Activated CD8-positive, alpha-beta T cell treated with anti-CD3 and anti-CD28 coated beads for 36 hours (primary cell): ENCODE measurements at regions not wholly inside any gene's neighbourhood (a gene's known extent, or its start where the extent isn't known, plus 50 kb on each side); places are given as distances from the start of the nearest gene placed in this dataset.

Experiments
- ATAC-seq: fragments of 200-7000 bp; cut with Tn5 transposase; one replicate; pipeline ENCODE4 v1.10.0; 2021; ENCODE audit warnings: mild to moderate bottlenecking, moderate library complexity
- CTCF ChIA-PET: fragments of 350-600 bp; sonication (Branson Sonifier 250); formaldehyde crosslinking; loops from one replicate; lab custom pipeline; 2021; ENCODE audit warnings: antibody characterized with exemption; lab: Charles Lee
- POLR2A ChIA-PET: fragments of 350-600 bp; sonication (Branson Sonifier 250); formaldehyde crosslinking; loops from one replicate; lab custom pipeline; 2021; ENCODE audit warnings: antibody characterized with exemption; lab: Charles Lee
- DNase-seq: peaks from one replicate; pipeline ENCODE4 v3.0.0-alpha.2; 2020
- H3K27ac Mint-ChIP-seq: one replicate; pipeline ENCODE4 v1.8.0; 2021; ENCODE audit warnings: mild to moderate bottlenecking, mixed read lengths
- H3K27me3 Mint-ChIP-seq: one replicate; pipeline ENCODE4 v1.8.0; 2021; ENCODE audit warnings: mixed read lengths
- H3K36me3 Mint-ChIP-seq: one replicate; pipeline ENCODE4 v1.8.0; 2021; ENCODE audit warnings: low read depth, mixed read lengths
- H3K4me1 Mint-ChIP-seq: one replicate; pipeline ENCODE4 v1.8.0; 2021; ENCODE audit warnings: low read depth, mixed read lengths
- H3K4me3 Mint-ChIP-seq: one replicate; pipeline ENCODE4 v1.8.0; 2021; ENCODE audit warnings: mild to moderate bottlenecking, moderate library complexity, mixed read lengths
- H3K9me3 Mint-ChIP-seq: one replicate; pipeline ENCODE4 v1.8.0; 2021; ENCODE audit warnings: mixed read lengths
- intact Hi-C: fragments of 100-400 bp; cut with micrococcal nuclease; formaldehyde crosslinking; loops from one replicate; pipeline ENCODE4 v1.10.0; 2022
- TF ChIP-seq, protein P1 (sequence below): fragments of 200-600 bp; IDR thresholded peaks from one replicate; pipeline ENCODE4 v1.8.0; 2022; ENCODE audit warnings: antibody characterized with exemption, mild to moderate bottlenecking

DNA sequence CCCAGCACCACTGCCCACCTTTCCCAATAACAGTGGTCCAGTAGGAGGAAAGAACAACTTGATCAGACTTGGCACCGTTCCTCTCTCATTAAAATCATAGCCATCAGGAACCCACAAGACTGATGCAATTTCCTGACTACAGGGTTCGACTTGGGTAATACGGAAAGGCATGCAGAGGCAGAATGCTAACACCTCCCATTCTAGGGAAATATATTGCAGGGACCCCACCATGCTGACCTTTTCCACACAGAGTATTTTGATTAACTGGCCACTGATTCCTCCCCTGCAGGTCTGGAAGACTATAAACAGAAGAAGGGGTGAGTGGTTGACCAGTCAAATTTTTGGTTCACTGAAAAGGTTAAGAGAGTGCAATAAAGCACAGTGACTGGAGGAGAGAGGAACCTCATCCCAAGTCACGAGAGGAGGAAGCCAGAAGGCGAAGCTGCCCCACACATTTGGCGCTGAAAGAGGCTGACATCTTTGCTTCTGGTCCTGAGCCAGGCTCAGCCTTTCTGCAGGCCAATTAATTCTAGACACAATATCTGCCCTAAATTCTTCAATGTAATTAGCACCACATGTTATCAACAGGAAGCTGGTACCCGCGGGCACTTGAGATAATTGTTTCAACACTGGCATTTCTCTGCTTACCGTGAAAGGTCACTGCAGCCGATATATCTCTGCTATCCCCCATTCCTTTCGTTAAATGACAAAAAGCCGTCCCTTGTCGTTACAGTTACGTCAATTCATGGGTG is 64.7 kb upstream of the SPOCK1 start:
- ATAC-seq (no peak), DNase-seq (no peak)
- POLR2A ChIA-PET: no interaction called here
- Mint-ChIP-seq H3K27ac (no peak overlapping the region), H3K9me3 (no peaks in the 10 kb centered on the region), H3K36me3 (no peaks in the 10 kb centered on the region), H3K4me3 (no peak overlapping the region), H3K4me1 (no peaks in the 10 kb centered on the region), H3K27me3 (peaks cover 13% of the 10 kb centered on the region)
- TF ChIP-seq, protein P1, sequence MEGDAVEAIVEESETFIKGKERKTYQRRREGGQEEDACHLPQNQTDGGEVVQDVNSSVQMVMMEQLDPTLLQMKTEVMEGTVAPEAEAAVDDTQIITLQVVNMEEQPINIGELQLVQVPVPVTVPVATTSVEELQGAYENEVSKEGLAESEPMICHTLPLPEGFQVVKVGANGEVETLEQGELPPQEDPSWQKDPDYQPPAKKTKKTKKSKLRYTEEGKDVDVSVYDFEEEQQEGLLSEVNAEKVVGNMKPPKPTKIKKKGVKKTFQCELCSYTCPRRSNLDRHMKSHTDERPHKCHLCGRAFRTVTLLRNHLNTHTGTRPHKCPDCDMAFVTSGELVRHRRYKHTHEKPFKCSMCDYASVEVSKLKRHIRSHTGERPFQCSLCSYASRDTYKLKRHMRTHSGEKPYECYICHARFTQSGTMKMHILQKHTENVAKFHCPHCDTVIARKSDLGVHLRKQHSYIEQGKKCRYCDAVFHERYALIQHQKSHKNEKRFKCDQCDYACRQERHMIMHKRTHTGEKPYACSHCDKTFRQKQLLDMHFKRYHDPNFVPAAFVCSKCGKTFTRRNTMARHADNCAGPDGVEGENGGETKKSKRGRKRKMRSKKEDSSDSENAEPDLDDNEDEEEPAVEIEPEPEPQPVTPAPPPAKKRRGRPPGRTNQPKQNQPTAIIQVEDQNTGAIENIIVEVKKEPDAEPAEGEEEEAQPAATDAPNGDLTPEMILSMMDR: no peak
- intact Hi-C loops: no loop called here
- CTCF ChIA-PET: no interaction called here

- TF ChIP-seq, protein P1: no peak
- CTCF ChIA-PET: no interaction called here
- Mint-ChIP-seq H3K27ac (no peak overlapping the region), H3K27me3 (peaks cover 15% of the 10 kb centered on the region), H3K36me3 (no peaks in the 10 kb centered on the region), H3K4me3 (no peak overlapping the region), H3K4me1 (no peaks in the 10 kb centered on the region), H3K9me3 (no peaks in the 10 kb centered on the region)
- intact Hi-C loops: no loop called here
- POLR2A ChIA-PET: no interaction called here
- ATAC-seq: no peak
- DNase-seq: no peak
These were observed 64.1 kb upstream of the SPOCK1 start for GRCh38 chr5:137563301-137563645.

DNA sequence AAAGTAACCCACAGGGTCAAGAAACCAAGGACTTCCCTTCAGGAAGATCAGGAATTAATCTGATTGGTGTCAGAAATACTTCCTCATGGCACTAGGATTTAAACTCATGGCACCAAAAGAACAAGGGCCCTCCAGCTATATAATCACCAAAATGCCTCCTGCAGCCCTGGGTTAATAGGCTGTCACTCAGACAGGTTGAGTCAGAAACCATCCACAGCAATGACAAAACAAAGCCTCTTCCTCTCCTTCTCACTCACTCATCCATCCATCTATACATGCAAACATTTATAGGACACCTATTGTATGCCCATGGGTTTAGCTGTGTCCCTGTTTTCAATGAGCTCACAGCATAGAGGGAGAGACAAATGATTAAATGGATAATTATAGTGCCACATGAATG is 62.5 kb upstream of the SPOCK1 start:
- Mint-ChIP-seq H3K4me1 (no peaks in the 10 kb centered on the region), H3K9me3 (no peaks in the 10 kb centered on the region), H3K4me3 (no peak overlapping the region), H3K36me3 (no peaks in the 10 kb centered on the region), H3K27me3 (peaks cover 18% of the 10 kb centered on the region), H3K27ac (no peak overlapping the region)
- CTCF ChIA-PET: no interaction called here
- intact Hi-C loops: no loop called here
- DNase-seq (no peak), ATAC-seq (no peak)
- TF ChIP-seq, protein P1: no peak
- POLR2A ChIA-PET: no interaction called here

DNA sequence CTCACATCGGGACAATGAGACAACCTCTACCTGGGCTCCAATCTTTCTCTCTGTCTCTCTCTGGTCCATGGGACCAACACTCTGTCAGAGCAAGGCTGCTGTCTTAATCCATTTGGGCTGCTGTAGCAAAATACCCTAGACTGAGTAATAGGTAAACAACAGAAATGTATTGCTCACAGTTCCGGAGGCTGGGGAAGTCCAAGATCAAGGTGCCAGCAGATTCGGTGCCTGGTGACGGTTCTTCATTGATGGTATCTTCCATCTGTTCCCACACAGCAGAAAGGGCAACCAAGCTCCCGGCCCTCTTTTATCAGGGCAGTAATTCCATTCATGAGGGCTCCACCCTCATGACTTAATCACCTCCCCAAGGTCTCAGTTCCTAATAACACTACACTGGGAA is 61.3 kb upstream of the SPOCK1 start:
- ChIA-PET CTCF (no interaction called here), POLR2A (interaction anchor here (0.5 kb wide), 1 partner anchor 177 kb away, joined by 3 read pairs; no protein-coding TSS in a partner anchor)
- H3K27ac Mint-ChIP-seq: no peak overlapping the region
- no peak for ATAC-seq
- H3K4me1 Mint-ChIP-seq: no peaks in the 10 kb centered on the region
- intact Hi-C loops: no loop called here
- no peaks in the 10 kb centered on the region for H3K36me3 Mint-ChIP-seq
- H3K9me3 Mint-ChIP-seq: no peaks in the 10 kb centered on the region
- DNase-seq: no peak
- no peak overlapping the region for H3K4me3 Mint-ChIP-seq
- TF ChIP-seq, protein P1: no peak
- peaks cover 12% of the 10 kb centered on the region for H3K27me3 Mint-ChIP-seq
